PFSK-1 (cell line): ENCODE measurements at regions not wholly inside any gene's neighbourhood (a gene's known extent, or its start where the extent isn't known, plus 50 kb on each side); places are given as distances from the start of the nearest gene placed in this dataset.

Experiments used
- FOXP2 ChIP-seq: optimal IDR thresholded peaks from 2 replicates; pipeline ENCODE3; 2011; ENCODE audit warnings: borderline replicate concordance, control low read depth, inconsistent platforms; ENCODE audit not compliant: insufficient read depth; ENCODE audit errors: extremely low read length, extremely low read depth
- POLR2AphosphoS5 ChIP-seq: IDR thresholded peaks from 2 replicates; pipeline ENCODE4 v1.6.1; 2012; ENCODE audit warnings: low read depth, mild to moderate bottlenecking, control low read depth, low read length, moderate library complexity
- SIN3A ChIP-seq: IDR thresholded peaks from 2 replicates; pipeline ENCODE4 v1.6.1; 2012; ENCODE audit warnings: mild to moderate bottlenecking, low read length, moderate library complexity, borderline replicate concordance; ENCODE audit not compliant: insufficient read depth
- TAF1 ChIP-seq: IDR thresholded peaks from 2 replicates; pipeline ENCODE4 v1.6.1; 2012; ENCODE audit warnings: low read length, control low read depth, borderline replicate concordance; ENCODE audit not compliant: insufficient read depth
- TF ChIP-seq, protein P1 (sequence below), 2 experiments: IDR thresholded peaks; 2 replicates each; pipeline versions ENCODE4 v1.6.1 to v1.8.0; 2011 to 2012; ENCODE audit warnings: low read depth in 2 of 2, low read length in 2 of 2, control low read depth in 1 of 2, inconsistent platforms in 1 of 2, mild to moderate bottlenecking in 1 of 2, moderate library complexity in 1 of 2; ENCODE audit not compliant: insufficient read depth in 1 of 2

GRCh38 chr11:25615069-25615468, 716.9 kb upstream of the ANO3 start:
- no peak for TF ChIP-seq POLR2AphosphoS5
- no peak for TF ChIP-seq SIN3A
- no peak for TF ChIP-seq TAF1
- TF ChIP-seq, protein P1, sequence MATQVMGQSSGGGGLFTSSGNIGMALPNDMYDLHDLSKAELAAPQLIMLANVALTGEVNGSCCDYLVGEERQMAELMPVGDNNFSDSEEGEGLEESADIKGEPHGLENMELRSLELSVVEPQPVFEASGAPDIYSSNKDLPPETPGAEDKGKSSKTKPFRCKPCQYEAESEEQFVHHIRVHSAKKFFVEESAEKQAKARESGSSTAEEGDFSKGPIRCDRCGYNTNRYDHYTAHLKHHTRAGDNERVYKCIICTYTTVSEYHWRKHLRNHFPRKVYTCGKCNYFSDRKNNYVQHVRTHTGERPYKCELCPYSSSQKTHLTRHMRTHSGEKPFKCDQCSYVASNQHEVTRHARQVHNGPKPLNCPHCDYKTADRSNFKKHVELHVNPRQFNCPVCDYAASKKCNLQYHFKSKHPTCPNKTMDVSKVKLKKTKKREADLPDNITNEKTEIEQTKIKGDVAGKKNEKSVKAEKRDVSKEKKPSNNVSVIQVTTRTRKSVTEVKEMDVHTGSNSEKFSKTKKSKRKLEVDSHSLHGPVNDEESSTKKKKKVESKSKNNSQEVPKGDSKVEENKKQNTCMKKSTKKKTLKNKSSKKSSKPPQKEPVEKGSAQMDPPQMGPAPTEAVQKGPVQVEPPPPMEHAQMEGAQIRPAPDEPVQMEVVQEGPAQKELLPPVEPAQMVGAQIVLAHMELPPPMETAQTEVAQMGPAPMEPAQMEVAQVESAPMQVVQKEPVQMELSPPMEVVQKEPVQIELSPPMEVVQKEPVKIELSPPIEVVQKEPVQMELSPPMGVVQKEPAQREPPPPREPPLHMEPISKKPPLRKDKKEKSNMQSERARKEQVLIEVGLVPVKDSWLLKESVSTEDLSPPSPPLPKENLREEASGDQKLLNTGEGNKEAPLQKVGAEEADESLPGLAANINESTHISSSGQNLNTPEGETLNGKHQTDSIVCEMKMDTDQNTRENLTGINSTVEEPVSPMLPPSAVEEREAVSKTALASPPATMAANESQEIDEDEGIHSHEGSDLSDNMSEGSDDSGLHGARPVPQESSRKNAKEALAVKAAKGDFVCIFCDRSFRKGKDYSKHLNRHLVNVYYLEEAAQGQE (IDR thresholded peaks at IDR 0.05; ENCODE audit: insufficient read depth in 1 of 2, low read depth in 2 of 2, low read length in 2 of 2), result no peak
- TF ChIP-seq FOXP2, result no peak

DNA sequence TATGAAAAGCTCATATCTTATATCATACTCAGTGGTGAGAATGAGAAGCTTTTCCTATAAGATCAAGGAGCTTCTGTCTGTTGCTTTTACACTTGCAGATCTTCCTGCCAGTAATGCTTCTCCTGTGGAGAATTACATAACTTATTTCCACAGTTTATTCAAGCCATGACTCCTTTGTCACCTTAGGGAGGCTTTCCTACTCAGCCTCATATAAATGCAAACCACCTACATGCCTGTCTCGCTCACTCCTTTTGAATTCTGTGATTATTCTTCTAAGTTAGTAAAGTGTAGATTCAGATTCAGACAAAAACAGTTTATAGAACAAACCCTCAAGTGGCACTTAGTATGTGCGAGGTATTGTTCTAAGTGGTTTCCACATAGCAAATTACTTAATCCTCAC, 716.1 kb upstream of the ANO3 start:
- TF ChIP-seq, protein P1 (IDR thresholded peaks at IDR 0.05; ENCODE audit: insufficient read depth in 1 of 2, low read depth in 2 of 2, low read length in 2 of 2), result no peak
- TF ChIP-seq TAF1, result no peak
- TF ChIP-seq SIN3A, result no peak
- TF ChIP-seq POLR2AphosphoS5, result no peak
- TF ChIP-seq FOXP2, result no peak

DNA sequence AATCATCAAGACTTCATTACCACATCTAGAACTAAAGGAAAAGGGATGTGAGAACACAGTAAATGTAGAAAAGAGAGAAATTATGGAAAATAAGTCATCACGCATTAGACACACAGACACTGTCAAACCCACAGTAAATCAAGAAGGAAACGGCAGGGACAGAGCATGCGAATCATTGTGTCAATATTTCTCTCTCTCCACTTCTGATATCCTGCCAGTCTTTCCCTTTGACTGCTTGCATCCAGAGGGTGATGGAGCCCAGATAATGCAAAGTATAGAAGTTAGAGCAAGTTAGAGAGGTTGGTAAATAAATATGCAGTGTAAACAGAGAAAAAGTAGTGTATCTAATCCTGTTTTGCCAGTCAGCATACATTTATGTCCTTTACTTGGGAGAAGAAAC, 706.8 kb upstream of the ANO3 start:
- TF ChIP-seq TAF1 (no peak), FOXP2 (no peak), SIN3A (no peak), POLR2AphosphoS5 (no peak)
- TF ChIP-seq, protein P1 (IDR thresholded peaks at IDR 0.05; ENCODE audit: insufficient read depth in 1 of 2, low read depth in 2 of 2, low read length in 2 of 2), result no peak

DNA sequence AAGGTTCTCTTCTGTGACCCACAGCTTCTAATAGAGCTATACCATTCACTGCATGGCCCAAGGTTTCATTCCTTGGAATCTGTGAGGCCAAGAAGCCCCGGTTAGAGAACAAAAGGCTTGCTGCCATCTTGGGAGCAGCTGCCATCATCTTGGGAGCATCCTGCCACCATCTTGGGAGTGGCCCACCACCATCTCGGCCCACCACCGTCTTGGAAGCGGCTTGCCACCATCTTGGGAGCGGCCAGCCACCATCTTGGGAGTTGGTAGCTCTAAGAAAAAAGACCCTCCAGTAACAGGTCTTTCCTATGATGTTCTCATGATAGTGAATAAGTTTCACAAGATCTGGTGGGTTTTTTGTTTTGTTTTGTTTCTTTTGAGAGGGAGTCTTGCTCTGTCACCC, 703.9 kb upstream of the ANO3 start:
- TF ChIP-seq, protein P1 (IDR thresholded peaks at IDR 0.05; ENCODE audit: insufficient read depth in 1 of 2, low read depth in 2 of 2, low read length in 2 of 2), result no peak
- TF ChIP-seq FOXP2 (no peak), POLR2AphosphoS5 (no peak), SIN3A (no peak)

GRCh38 chr11:25633230-25633629, 698.7 kb upstream of the ANO3 start:
- TF ChIP-seq FOXP2 (no peak), TAF1 (no peak), SIN3A (no peak), POLR2AphosphoS5 (no peak)
- TF ChIP-seq, protein P1 (IDR thresholded peaks at IDR 0.05; ENCODE audit: insufficient read depth in 1 of 2, low read depth in 2 of 2, low read length in 2 of 2), result no peak
